Right atrium auricular region (tissue), 2 donors: ENCODE measurements at regions not wholly inside any gene's neighbourhood (a gene's known extent, or its start where the extent isn't known, plus 50 kb on each side); places are given as distances from the start of the nearest gene placed in this dataset.

ENCODE experiments used
- DNase-seq: peaks from one replicate; pipeline ENCODE4 v3.0.0-alpha.2; 2019; ENCODE audit warnings: low spot score
- H3K27ac ChIP-seq, 2 donors: fragments of 200-600 bp; sonication (generic); 1 replicate in 1 of 2; 2 replicates in 1 of 2; pipeline ENCODE4 v1.5.1; 2016 to 2019
- H3K27me3 ChIP-seq, 2 donors: fragments of 200-600 bp; sonication (generic); one replicate each; pipeline versions ENCODE4 v1.5.1 to v1.6.0; 2017 to 2019
- H3K36me3 ChIP-seq: fragments of 200-600 bp; sonication (generic); one replicate; pipeline ENCODE4 v1.5.1; 2016
- H3K4me1 ChIP-seq, 2 donors: fragments of 200-600 bp; sonication (generic); one replicate each; pipeline versions ENCODE4 v1.5.1 to v1.6.0; 2017 to 2019
- H3K4me3 ChIP-seq, 2 donors: fragments of 200-600 bp; sonication (generic); 1 replicate in 1 of 2; 2 replicates in 1 of 2; pipeline ENCODE4 v1.5.1; 2017 to 2019; ENCODE audit warnings: mild to moderate bottlenecking in 1 of 2, moderate library complexity in 1 of 2
- H3K9me3 ChIP-seq, 2 donors: fragments of 200-600 bp; sonication (generic); one replicate each; pipeline ENCODE4 v1.5.1; 2019
- CTCF ChIP-seq, 2 donors: fragments of 200-600 bp; sonication (generic); IDR thresholded peaks; one replicate each; pipeline ENCODE4 v1.5.1; 2019; ENCODE audit warnings: antibody characterized with exemption in 2 of 2

GRCh38 chr7:121633186-121633585, 237.1 kb upstream of the FAM3C start:
- Histone ChIP-seq H3K4me3 (no peak overlapping the region), H3K27me3 (no peaks in the 10 kb centered on the region), H3K36me3 (no peaks in the 10 kb centered on the region), H3K27ac (no peak overlapping the region), H3K4me1 (no peaks in the 10 kb centered on the region), H3K9me3 (no peaks in the 10 kb centered on the region)
- no peak for TF ChIP-seq CTCF (IDR thresholded peaks at IDR 0.05)
- no peak for DNase-seq

- Histone ChIP-seq H3K27me3 (no peaks in the 10 kb centered on the region), H3K27ac (no peak overlapping the region), H3K36me3 (no peaks in the 10 kb centered on the region), H3K4me3 (no peak overlapping the region), H3K4me1 (no peaks in the 10 kb centered on the region), H3K9me3 (no peaks in the 10 kb centered on the region)
- peak; percentile 65 for DNase-seq
- no peak for TF ChIP-seq CTCF (IDR thresholded peaks at IDR 0.05)
Observed at GRCh38 chr7:121624958-121625357, 228.8 kb upstream of the FAM3C start.

GRCh38 chr7:121623130-121623872, 227.2 kb upstream of the FAM3C start:
- H3K9me3 ChIP-seq = no peaks in the 10 kb centered on the region
- no peaks in the 10 kb centered on the region for H3K27me3 ChIP-seq
- no peaks in the 10 kb centered on the region for H3K36me3 ChIP-seq
- no peak for TF ChIP-seq CTCF (IDR thresholded peaks at IDR 0.05)
- DNase-seq = no peak
- no peak overlapping the region for H3K27ac ChIP-seq
- no peak overlapping the region for H3K4me3 ChIP-seq
- no peaks in the 10 kb centered on the region for H3K4me1 ChIP-seq

GRCh38 chr7:121621937-121622336, 225.8 kb upstream of the FAM3C start:
- no peaks in the 10 kb centered on the region for H3K36me3 ChIP-seq
- no peak for DNase-seq
- H3K27ac ChIP-seq = no peak overlapping the region

GRCh38 chr7:121620953-121621606, 225.0 kb upstream of the FAM3C start:
- Histone ChIP-seq H3K4me1 (no peaks in the 10 kb centered on the region), H3K27ac (no peak overlapping the region), H3K27me3 (no peaks in the 10 kb centered on the region), H3K9me3 (no peaks in the 10 kb centered on the region), H3K4me3 (no peak overlapping the region), H3K36me3 (no peaks in the 10 kb centered on the region)
- DNase-seq = no peak
- TF ChIP-seq CTCF (IDR thresholded peaks at IDR 0.05) = no peak

More at GRCh38 chr7:121621937-121622336, 225.8 kb upstream of the FAM3C start:
- H3K9me3 ChIP-seq = no peaks in the 10 kb centered on the region
- no peak overlapping the region for H3K4me3 ChIP-seq
- H3K27me3 ChIP-seq = no peaks in the 10 kb centered on the region
- TF ChIP-seq CTCF (IDR thresholded peaks at IDR 0.05) = no peak
- H3K4me1 ChIP-seq = no peaks in the 10 kb centered on the region
